PFSK-1 (cell line): ENCODE measurements at regions not wholly inside any gene's neighbourhood (a gene's known extent, or its start where the extent isn't known, plus 50 kb on each side); places are given as distances from the start of the nearest gene placed in this dataset.

Experiments
- FOXP2 ChIP-seq: optimal IDR thresholded peaks from 2 replicates; pipeline ENCODE3; 2011; ENCODE audit warnings: borderline replicate concordance, control low read depth, inconsistent platforms; ENCODE audit not compliant: insufficient read depth; ENCODE audit errors: extremely low read length, extremely low read depth
- POLR2AphosphoS5 ChIP-seq: IDR thresholded peaks from 2 replicates; pipeline ENCODE4 v1.6.1; 2012; ENCODE audit warnings: low read depth, mild to moderate bottlenecking, control low read depth, low read length, moderate library complexity
- SIN3A ChIP-seq: IDR thresholded peaks from 2 replicates; pipeline ENCODE4 v1.6.1; 2012; ENCODE audit warnings: mild to moderate bottlenecking, low read length, moderate library complexity, borderline replicate concordance; ENCODE audit not compliant: insufficient read depth
- TAF1 ChIP-seq: IDR thresholded peaks from 2 replicates; pipeline ENCODE4 v1.6.1; 2012; ENCODE audit warnings: low read length, control low read depth, borderline replicate concordance; ENCODE audit not compliant: insufficient read depth
- TF ChIP-seq, protein P1 (sequence below), 2 experiments: IDR thresholded peaks; 2 replicates each; pipeline versions ENCODE4 v1.6.1 to v1.8.0; 2011 to 2012; ENCODE audit warnings: low read depth in 2 of 2, low read length in 2 of 2, control low read depth in 1 of 2, inconsistent platforms in 1 of 2, mild to moderate bottlenecking in 1 of 2, moderate library complexity in 1 of 2; ENCODE audit not compliant: insufficient read depth in 1 of 2

DNA sequence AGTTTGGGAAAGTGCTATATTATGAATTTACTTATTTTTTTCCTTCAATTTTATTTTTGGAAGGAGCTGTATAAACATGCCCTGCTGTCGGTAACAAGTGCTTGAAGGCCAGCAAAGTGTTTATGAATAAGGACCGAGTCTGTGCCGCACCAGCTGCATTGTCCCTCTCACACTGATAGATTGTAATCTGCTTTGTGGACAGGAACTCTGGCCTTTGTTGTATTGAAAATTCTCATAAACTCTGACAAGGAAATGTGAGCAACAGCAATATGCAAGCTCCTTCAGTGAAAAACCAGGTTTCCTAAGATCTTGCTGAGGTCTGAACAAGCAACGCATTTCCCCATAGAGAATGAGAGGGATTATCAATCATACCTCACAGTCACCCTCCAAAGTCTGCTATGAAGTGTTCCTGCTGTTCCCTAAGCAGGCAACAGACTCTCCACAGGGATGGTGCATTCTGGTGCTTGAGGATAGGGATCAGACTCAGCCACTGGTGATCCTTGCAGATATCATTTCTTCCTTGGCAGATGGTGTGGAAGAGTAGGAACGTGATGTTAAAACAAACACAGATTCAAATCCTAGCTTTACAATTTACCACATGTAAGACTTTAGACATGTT is 109.6 kb downstream of the KCNJ2 start:
- TF ChIP-seq SIN3A (no peak), POLR2AphosphoS5 (no peak), TAF1 (no peak), FOXP2 (no peak)
- TF ChIP-seq, protein P1, sequence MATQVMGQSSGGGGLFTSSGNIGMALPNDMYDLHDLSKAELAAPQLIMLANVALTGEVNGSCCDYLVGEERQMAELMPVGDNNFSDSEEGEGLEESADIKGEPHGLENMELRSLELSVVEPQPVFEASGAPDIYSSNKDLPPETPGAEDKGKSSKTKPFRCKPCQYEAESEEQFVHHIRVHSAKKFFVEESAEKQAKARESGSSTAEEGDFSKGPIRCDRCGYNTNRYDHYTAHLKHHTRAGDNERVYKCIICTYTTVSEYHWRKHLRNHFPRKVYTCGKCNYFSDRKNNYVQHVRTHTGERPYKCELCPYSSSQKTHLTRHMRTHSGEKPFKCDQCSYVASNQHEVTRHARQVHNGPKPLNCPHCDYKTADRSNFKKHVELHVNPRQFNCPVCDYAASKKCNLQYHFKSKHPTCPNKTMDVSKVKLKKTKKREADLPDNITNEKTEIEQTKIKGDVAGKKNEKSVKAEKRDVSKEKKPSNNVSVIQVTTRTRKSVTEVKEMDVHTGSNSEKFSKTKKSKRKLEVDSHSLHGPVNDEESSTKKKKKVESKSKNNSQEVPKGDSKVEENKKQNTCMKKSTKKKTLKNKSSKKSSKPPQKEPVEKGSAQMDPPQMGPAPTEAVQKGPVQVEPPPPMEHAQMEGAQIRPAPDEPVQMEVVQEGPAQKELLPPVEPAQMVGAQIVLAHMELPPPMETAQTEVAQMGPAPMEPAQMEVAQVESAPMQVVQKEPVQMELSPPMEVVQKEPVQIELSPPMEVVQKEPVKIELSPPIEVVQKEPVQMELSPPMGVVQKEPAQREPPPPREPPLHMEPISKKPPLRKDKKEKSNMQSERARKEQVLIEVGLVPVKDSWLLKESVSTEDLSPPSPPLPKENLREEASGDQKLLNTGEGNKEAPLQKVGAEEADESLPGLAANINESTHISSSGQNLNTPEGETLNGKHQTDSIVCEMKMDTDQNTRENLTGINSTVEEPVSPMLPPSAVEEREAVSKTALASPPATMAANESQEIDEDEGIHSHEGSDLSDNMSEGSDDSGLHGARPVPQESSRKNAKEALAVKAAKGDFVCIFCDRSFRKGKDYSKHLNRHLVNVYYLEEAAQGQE (IDR thresholded peaks at IDR 0.05; ENCODE audit: insufficient read depth in 1 of 2, low read depth in 2 of 2, low read length in 2 of 2), result no peak
